H1 (cell line): ENCODE measurements at regions not wholly inside any gene's neighbourhood (a gene's known extent, or its start where the extent isn't known, plus 50 kb on each side); places are given as distances from the start of the nearest gene placed in this dataset.

Source experiments
- CTCF ChIA-PET: fragments of 300-600 bp; sonication (Branson Sonifier 250); formaldehyde crosslinking; loops from one replicate; lab custom pipeline; 2021; ENCODE audit not compliant: partially characterized antibody; lab: Charles Lee
- POLR2A ChIA-PET: fragments of 300-600 bp; sonication (Branson Sonifier 250); formaldehyde crosslinking; loops from one replicate; lab custom pipeline; 2021; ENCODE audit warnings: inconsistent platforms; ENCODE audit not compliant: partially characterized antibody; lab: Charles Lee
- DNase-seq, 2 experiments: peaks; one replicate each; pipeline versions ENCODE4 v3.0.0 to v3.0.0-alpha.2; 2010 to 2022; ENCODE audit warnings: low spot score in 2 of 2, low read depth in 1 of 2, mixed read lengths in 1 of 2
- FAIRE-seq: peaks from 2 replicates; lab custom pipeline; 2011; peaks lifted over from hg19 to GRCh38; lab: Jason Lieb, UNC
- H2AFZ ChIP-seq: 2 replicates; pipeline ENCODE4 v1.8.1; 2012; ENCODE audit warnings: low read length, inconsistent platforms
- H2AK5ac ChIP-seq: 2 replicates; pipeline ENCODE4 v1.6.1; 2013; ENCODE audit warnings: low read depth, low read length
- H2BK120ac ChIP-seq: replicated peaks from 2 replicates; pipeline ENCODE3; 2013; ENCODE audit warnings: low read depth, low read length, inconsistent platforms
- H2BK12ac ChIP-seq: 2 replicates; pipeline ENCODE4 v1.6.1; 2013; ENCODE audit warnings: low read depth, low read length
- H2BK15ac ChIP-seq: 2 replicates; pipeline ENCODE4 v1.6.1; 2013; ENCODE audit warnings: low read length
- H2BK20ac ChIP-seq: 2 replicates; pipeline ENCODE4 v1.6.1; 2013; ENCODE audit warnings: low read length
- H2BK5ac ChIP-seq: 2 replicates; pipeline ENCODE4 v1.6.1; 2013; ENCODE audit warnings: low read depth, low read length
- H3K14ac ChIP-seq: 2 replicates; pipeline ENCODE4 v1.6.1; 2013; ENCODE audit warnings: inconsistent platforms; ENCODE audit not compliant: insufficient read length
- H3K18ac ChIP-seq: 2 replicates; pipeline ENCODE4 v1.6.1; 2013; ENCODE audit warnings: low read length; ENCODE audit errors: extremely low read depth
- H3K23ac ChIP-seq: 2 replicates; pipeline ENCODE4 v1.6.1; 2013; ENCODE audit warnings: inconsistent platforms; ENCODE audit not compliant: insufficient read length
- H3K23me2 ChIP-seq: 2 replicates; pipeline ENCODE4 v1.6.1; 2013; ENCODE audit warnings: low read depth, low read length
- H3K27ac ChIP-seq: 2 replicates; pipeline ENCODE4 v1.6.1; 2011; ENCODE audit warnings: low read depth, low read length, inconsistent platforms
- H3K27me3 ChIP-seq, 4 experiments: replicated peaks in 1 of 4; 1 replicate in 1 of 4; 2 replicates in 3 of 4; pipeline versions ENCODE4 v1.6.1 to v1.8.1; 2011 to 2013; ENCODE audit warnings: low read length in 3 of 4, mild to moderate bottlenecking in 3 of 4, inconsistent platforms in 2 of 4, mixed read lengths in 2 of 4, moderate library complexity in 1 of 4; ENCODE audit not compliant: control insufficient read depth in 3 of 4, insufficient read depth in 3 of 4; ENCODE audit errors: extremely low read depth in 1 of 4
- H3K36me3 ChIP-seq, 4 experiments: 2 replicates each; pipeline versions ENCODE4 v1.6.1 to v1.8.1; 2011 to 2013; ENCODE audit warnings: mild to moderate bottlenecking in 4 of 4, low read length in 3 of 4, moderate library complexity in 2 of 4, control low read depth in 1 of 4, inconsistent platforms in 1 of 4; ENCODE audit not compliant: insufficient read depth in 4 of 4, control insufficient read depth in 2 of 4
- H3K4ac ChIP-seq: replicated peaks from 2 replicates; pipeline ENCODE3; 2013; ENCODE audit warnings: low read length, low read depth, mixed read lengths, inconsistent platforms; ENCODE audit not compliant: insufficient read length
- H3K4me1 ChIP-seq, 4 experiments: replicated peaks in 1 of 4; 1 replicate in 1 of 4; 2 replicates in 3 of 4; pipeline versions ENCODE4 v1.6.1 to v1.8.1; 2011 to 2013; ENCODE audit warnings: low read length in 3 of 4, inconsistent platforms in 2 of 4, mixed read lengths in 1 of 4; ENCODE audit not compliant: insufficient read depth in 4 of 4, control insufficient read depth in 3 of 4
- H3K4me2 ChIP-seq, 2 experiments: 2 replicates each; pipeline versions ENCODE4 v1.6.1 to v1.8.1; 2011 to 2013; ENCODE audit warnings: low read depth in 2 of 2, low read length in 2 of 2, control low read depth in 1 of 2, inconsistent platforms in 1 of 2, mild to moderate bottlenecking in 1 of 2; ENCODE audit not compliant: insufficient read depth in 1 of 2
- H3K4me3 ChIP-seq, 4 experiments: fragments of 200-600, 300-600 bp in 1 of 4; sonication (generic), shearing (Covaris generic), sonication (Bioruptor Twin) in 1 of 4; 2 replicates each; pipeline versions ENCODE4 v1.5.1 to v1.8.1; 2011 to 2016; ENCODE audit warnings: low read length in 4 of 4, low read depth in 3 of 4, control low read depth in 2 of 4, inconsistent platforms in 2 of 4, mild to moderate bottlenecking in 2 of 4, mixed read lengths in 1 of 4, moderate library complexity in 1 of 4; ENCODE audit not compliant: insufficient read depth in 2 of 4; ENCODE audit errors: extremely low read depth in 1 of 4
- H3K56ac ChIP-seq: replicated peaks from 2 replicates; pipeline ENCODE3; 2013; ENCODE audit warnings: low read depth, mild to moderate bottlenecking, mixed read lengths, low read length, inconsistent platforms; ENCODE audit not compliant: insufficient read length
- H3K79me1 ChIP-seq: 2 replicates; pipeline ENCODE4 v1.6.1; 2013; ENCODE audit warnings: low read depth, low read length, control low read depth
- H3K79me2 ChIP-seq, 2 experiments: 2 replicates each; pipeline versions ENCODE4 v1.6.1 to v1.8.1; 2012 to 2013; ENCODE audit warnings: low read length in 2 of 2, mild to moderate bottlenecking in 2 of 2, inconsistent platforms in 1 of 2; ENCODE audit not compliant: insufficient read depth in 2 of 2, control insufficient read depth in 1 of 2
- H3K9ac ChIP-seq, 4 experiments: replicated peaks in 1 of 4; 1 replicate in 1 of 4; 2 replicates in 3 of 4; pipeline versions ENCODE4 v1.6.1 to v1.8.1; 2011 to 2013; ENCODE audit warnings: low read depth in 3 of 4, low read length in 3 of 4, control low read depth in 2 of 4, mild to moderate bottlenecking in 2 of 4, moderate library complexity in 2 of 4, inconsistent platforms in 1 of 4; ENCODE audit errors: extremely low read depth in 1 of 4
- H3K9me3 ChIP-seq, 2 experiments: 2 replicates each; pipeline versions ENCODE4 v1.6.1 to v1.8.1; 2012 to 2013; ENCODE audit warnings: mild to moderate bottlenecking in 2 of 2, moderate library complexity in 2 of 2, control low read depth in 1 of 2, inconsistent platforms in 1 of 2, low read depth in 1 of 2, low read length in 1 of 2, mixed read lengths in 1 of 2; ENCODE audit not compliant: insufficient read depth in 2 of 2
- H4K20me1 ChIP-seq, 2 experiments: replicated peaks in 1 of 2; 2 replicates each; pipeline versions ENCODE3 to v1.8.1; 2011 to 2013; ENCODE audit warnings: inconsistent platforms in 2 of 2, low read length in 2 of 2, mild to moderate bottlenecking in 1 of 2; ENCODE audit not compliant: insufficient read depth in 2 of 2, control insufficient read depth in 1 of 2
- H4K5ac ChIP-seq: 2 replicates; pipeline ENCODE4 v1.6.1; 2013; ENCODE audit warnings: low read length, low read depth, mixed read lengths, inconsistent platforms; ENCODE audit not compliant: insufficient read length
- H4K8ac ChIP-seq: 2 replicates; pipeline ENCODE4 v1.8.0; 2013; ENCODE audit warnings: mild to moderate bottlenecking, moderate library complexity, low read length, inconsistent platforms; ENCODE audit not compliant: insufficient read depth; ENCODE audit errors: extremely low read depth
- H4K91ac ChIP-seq: replicated peaks from 2 replicates; pipeline ENCODE3; 2013; ENCODE audit warnings: low read length, mixed read lengths, inconsistent platforms; ENCODE audit not compliant: insufficient read length
- ATF2 ChIP-seq: IDR thresholded peaks from 2 replicates; pipeline ENCODE4 v1.6.1; 2012; ENCODE audit warnings: low read length, inconsistent platforms
- CHD2 ChIP-seq: IDR thresholded peaks from 2 replicates; pipeline ENCODE4 v1.6.1; 2012; ENCODE audit warnings: low read length, improper control_type of control experiment
- CREB1 ChIP-seq: IDR thresholded peaks from 2 replicates; pipeline ENCODE4 v1.6.1; 2012; ENCODE audit warnings: inconsistent platforms
- CTBP2 ChIP-seq: IDR thresholded peaks from 2 replicates; pipeline ENCODE4 v1.7.0; 2011; ENCODE audit warnings: borderline replicate concordance, mild to moderate bottlenecking, moderate library complexity, mixed read lengths, low read length; ENCODE audit not compliant: insufficient read depth, insufficient read length
- CTCF ChIP-seq, 3 experiments: IDR thresholded peaks; 1 replicate in 2 of 3; 2 replicates in 1 of 3; pipeline versions ENCODE4 v1.5.1 to v1.6.1; 2011; ENCODE audit warnings: low read length in 3 of 3, mild to moderate bottlenecking in 3 of 3, inconsistent platforms in 2 of 3, low read depth in 1 of 3, moderate library complexity in 1 of 3; ENCODE audit not compliant: insufficient read depth in 1 of 3; ENCODE audit errors: control extremely low read depth in 1 of 3
- GABPA ChIP-seq: IDR thresholded peaks from 2 replicates; pipeline ENCODE4 v1.6.1; 2011; ENCODE audit warnings: mild to moderate bottlenecking, low read length, moderate library complexity, borderline replicate concordance; ENCODE audit not compliant: insufficient read depth
- KDM4A ChIP-seq: IDR thresholded peaks from one replicate; pipeline ENCODE4 v1.7.1; 2012; ENCODE audit warnings: low read depth, mild to moderate bottlenecking, moderate library complexity, low read length, inconsistent platforms; ENCODE audit not compliant: severe bottlenecking
- PHF8 ChIP-seq: fragments of 200-600 bp; sonication (generic); conservative IDR thresholded peaks from 2 replicates; pipeline ENCODE4 v1.7.1; 2012; ENCODE audit warnings: low read depth, mild to moderate bottlenecking, inconsistent platforms, low read length, moderate library complexity
- RAD21 ChIP-seq, 2 experiments: IDR thresholded peaks in 1 of 2; conservative IDR thresholded peaks in 1 of 2; 2 replicates each; pipeline ENCODE4 v1.6.1; 2011; ENCODE audit warnings: low read depth in 2 of 2, low read length in 2 of 2, improper control_type of control experiment in 1 of 2, inconsistent platforms in 1 of 2, mild to moderate bottlenecking in 1 of 2, moderate library complexity in 1 of 2
- TAF7 ChIP-seq: optimal IDR thresholded peaks from 2 replicates; pipeline ENCODE3; 2011; ENCODE audit warnings: low read depth, mild to moderate bottlenecking, inconsistent platforms, low read length, moderate library complexity, borderline replicate concordance
- TBP ChIP-seq: IDR thresholded peaks from 2 replicates; pipeline ENCODE4 v1.6.1; 2011; ENCODE audit warnings: low read depth, low read length, improper control_type of control experiment

- H3K36me3 ChIP-seq, result no peaks in the 10 kb centered on the region
- H3K14ac ChIP-seq, result no peak overlapping the region
- no peak overlapping the region for H3K18ac ChIP-seq
- no peaks in the 10 kb centered on the region for H3K79me1 ChIP-seq
- no peak overlapping the region for H2AFZ ChIP-seq
- H4K20me1 ChIP-seq, result no peaks in the 10 kb centered on the region
- ChIA-PET POLR2A (no interaction called here), CTCF (no interaction called here)
- H4K5ac ChIP-seq, result no peak overlapping the region
- H3K23me2 ChIP-seq, result no peaks in the 10 kb centered on the region; the same call in 1 of the 2 replicates
- H2BK5ac ChIP-seq, result no peak overlapping the region
- no peaks in the 10 kb centered on the region for H3K4me1 ChIP-seq
- no peak overlapping the region for H3K9ac ChIP-seq
- H2BK15ac ChIP-seq, result no peak overlapping the region
- no peak overlapping the region for H4K91ac ChIP-seq
- no peak for DNase-seq
- H2AK5ac ChIP-seq, result no peak overlapping the region
- no peak overlapping the region for H3K4ac ChIP-seq
- no peaks in the 10 kb centered on the region for H3K27me3 ChIP-seq
- no peak overlapping the region for H3K56ac ChIP-seq
- peaks cover 2 to 9% of the 10 kb centered on the region in 2 experiments; a peak in 2 of 4 replicates for H3K9me3 ChIP-seq
- H3K4me3 ChIP-seq, result no peak overlapping the region
- H2BK20ac ChIP-seq, result no peak overlapping the region
- H2BK120ac ChIP-seq, result no peak overlapping the region
- H2BK12ac ChIP-seq, result no peak overlapping the region
- no peak overlapping the region for H4K8ac ChIP-seq
- no peak overlapping the region for H3K27ac ChIP-seq
- FAIRE-seq, result no peak
- H3K23ac ChIP-seq, result no peak overlapping the region
- H3K4me2 ChIP-seq, result no peak overlapping the region
- H3K79me2 ChIP-seq, result no peaks in the 10 kb centered on the region
- no peak for TF ChIP-seq CTBP2
- TF ChIP-seq PHF8, result no peak
- TF ChIP-seq CREB1, result no peak
- no peak for TF ChIP-seq KDM4A
- no peak for TF ChIP-seq RAD21 (IDR thresholded peaks at IDR 0.05 in 1 of 2, conservative IDR thresholded peaks at IDR 0.05 in 1 of 2; ENCODE audit: low read depth in 2 of 2, low read length in 2 of 2)
- no peak for TF ChIP-seq TBP
- TF ChIP-seq GABPA, result no peak
- no peak for TF ChIP-seq TAF7
- no peak for TF ChIP-seq CHD2
- TF ChIP-seq CTCF (IDR thresholded peaks at IDR 0.05; ENCODE audit: control extremely low read depth in 1 of 3, insufficient read depth in 1 of 3, low read depth in 1 of 3, low read length in 3 of 3), result no peak
- no peak for TF ChIP-seq ATF2
These were observed 434.7 kb upstream of the AGTR1 start for GRCh38 chr3:148262980-148263379.
